Adrenal gland (tissue), 5 donors: ENCODE measurements at regions not wholly inside any gene's neighbourhood (a gene's known extent, or its start where the extent isn't known, plus 50 kb on each side); places are given as distances from the start of the nearest gene placed in this dataset.

Source experiments
- POLR2A ChIP-seq, 2 donors: fragments of 450-650 bp; IDR thresholded peaks; one replicate each; pipeline ENCODE4 v1.6.1; 2017; ENCODE audit warnings: antibody characterized with exemption in 2 of 2, mild to moderate bottlenecking in 2 of 2, moderate library complexity in 1 of 2
- TF ChIP-seq, protein P1 (sequence below), 6 experiments: fragments of 450-650 bp in 4 of 6; fragments of 200-600 bp in 2 of 6; sonication (generic) in 1 of 6; IDR thresholded peaks; 1 replicate in 5 of 6; 2 replicates in 1 of 6; pipeline versions ENCODE4 v1.5.1 to v1.8.0; 2016 to 2021; ENCODE audit warnings: antibody characterized with exemption in 6 of 6, mild to moderate bottlenecking in 2 of 6, moderate library complexity in 1 of 6
- donor health status: DM: no; HTN: no; CAD: no.

- TF ChIP-seq, protein P1, sequence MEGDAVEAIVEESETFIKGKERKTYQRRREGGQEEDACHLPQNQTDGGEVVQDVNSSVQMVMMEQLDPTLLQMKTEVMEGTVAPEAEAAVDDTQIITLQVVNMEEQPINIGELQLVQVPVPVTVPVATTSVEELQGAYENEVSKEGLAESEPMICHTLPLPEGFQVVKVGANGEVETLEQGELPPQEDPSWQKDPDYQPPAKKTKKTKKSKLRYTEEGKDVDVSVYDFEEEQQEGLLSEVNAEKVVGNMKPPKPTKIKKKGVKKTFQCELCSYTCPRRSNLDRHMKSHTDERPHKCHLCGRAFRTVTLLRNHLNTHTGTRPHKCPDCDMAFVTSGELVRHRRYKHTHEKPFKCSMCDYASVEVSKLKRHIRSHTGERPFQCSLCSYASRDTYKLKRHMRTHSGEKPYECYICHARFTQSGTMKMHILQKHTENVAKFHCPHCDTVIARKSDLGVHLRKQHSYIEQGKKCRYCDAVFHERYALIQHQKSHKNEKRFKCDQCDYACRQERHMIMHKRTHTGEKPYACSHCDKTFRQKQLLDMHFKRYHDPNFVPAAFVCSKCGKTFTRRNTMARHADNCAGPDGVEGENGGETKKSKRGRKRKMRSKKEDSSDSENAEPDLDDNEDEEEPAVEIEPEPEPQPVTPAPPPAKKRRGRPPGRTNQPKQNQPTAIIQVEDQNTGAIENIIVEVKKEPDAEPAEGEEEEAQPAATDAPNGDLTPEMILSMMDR (IDR thresholded peaks at IDR 0.05): no peak
- no peak for TF ChIP-seq POLR2A (IDR thresholded peaks at IDR 0.05)
Observed at GRCh38 chr6:50654155-50654554, 59.2 kb upstream of the TFAP2D start.
